GM13977 (cell line): ENCODE measurements at regions not wholly inside any gene's neighbourhood (a gene's known extent, or its start where the extent isn't known, plus 50 kb on each side); places are given as distances from the start of the nearest gene placed in this dataset.

Experiments used
- DNase-seq: peaks from one replicate; pipeline ENCODE4 v3.0.0; 2012; ENCODE audit warnings: low spot score
- CTCF ChIP-seq: IDR thresholded peaks from 2 replicates; pipeline ENCODE4 v1.5.1; 2012; ENCODE audit warnings: mild to moderate bottlenecking, control low read depth; ENCODE audit not compliant: insufficient read depth; ENCODE audit errors: extremely low read depth, missing control alignments
- in situ Hi-C: fragments of 300-500 bp; cut with MboI; formaldehyde crosslinking; loops from one replicate; pipeline ENCODE4 v1.12.0; 2022; ENCODE audit warnings: low sequenced_read_pairs, low pct_unique_long_range_greater_than_20kb, mixed read lengths, inconsistent platforms; ENCODE audit not compliant: unreplicated experiment

- no peak for TF ChIP-seq CTCF
- in situ Hi-C loops = no loop called here
- DNase-seq = no peak
Observed at GRCh38 chr19:27759896-27760295, 1453.1 kb downstream of the UQCRFS1 start.

GRCh38 chr19:27758626-27759505 lies 1454.1 kb downstream of the UQCRFS1 start:
- in situ Hi-C loops = no loop called here
- no peak for TF ChIP-seq CTCF
- DNase-seq = no peak

GRCh38 chr19:27754700-27755099 lies 1458.3 kb downstream of the UQCRFS1 start:
- no peak for DNase-seq
- TF ChIP-seq CTCF = no peak
- in situ Hi-C loops = no loop called here

- no peak for DNase-seq
- TF ChIP-seq CTCF = no peak
- in situ Hi-C loops = no loop called here
Observed at GRCh38 chr19:27753622-27754021, 1459.3 kb downstream of the UQCRFS1 start.

GRCh38 chr19:27752530-27753184 lies 1460.3 kb downstream of the UQCRFS1 start:
- DNase-seq = no peak
- in situ Hi-C loops = no loop called here

GRCh38 chr19:27751044-27751391 lies 1461.9 kb downstream of the UQCRFS1 start:
- DNase-seq = no peak
- in situ Hi-C loops = no loop called here
- TF ChIP-seq CTCF = no peak

More at GRCh38 chr19:27752530-27753184, 1460.3 kb downstream of the UQCRFS1 start:
- TF ChIP-seq CTCF = no peak
